DND-41 (cell line): ENCODE measurements at regions not wholly inside any gene's neighbourhood (a gene's known extent, or its start where the extent isn't known, plus 50 kb on each side); places are given as distances from the start of the nearest gene placed in this dataset.

Experiments used
- ATAC-seq: fragments of 200-7000 bp; cut with Tn5 transposase; 3 replicates; pipeline ENCODE4 v1.9.1; 2021; ENCODE audit warnings: low read depth; ENCODE audit not compliant: insufficient read depth
- DNase-seq: peaks from one replicate; pipeline ENCODE4 v3.0.0-alpha.2; 2020
- H2AFZ ChIP-seq: 2 replicates; pipeline ENCODE4 v1.6.0; 2012; ENCODE audit warnings: low read depth, low read length
- H3K27ac ChIP-seq: 2 replicates; pipeline ENCODE4 v1.5.1; 2012; ENCODE audit warnings: low read length, inconsistent platforms
- H3K27me3 ChIP-seq: fragments of 200-600 bp; sonication (generic); 2 replicates; pipeline ENCODE4 v1.6.0; 2012; ENCODE audit warnings: low read length, mild to moderate bottlenecking, inconsistent platforms; ENCODE audit not compliant: insufficient read depth, poor library complexity
- H3K36me3 ChIP-seq: 2 replicates; pipeline ENCODE4 v1.5.1; 2012; ENCODE audit warnings: low read length, inconsistent platforms; ENCODE audit not compliant: insufficient read depth
- H3K4me1 ChIP-seq: 2 replicates; pipeline ENCODE4 v1.5.1; 2012; ENCODE audit warnings: mild to moderate bottlenecking, low read length; ENCODE audit not compliant: insufficient read depth
- H3K4me2 ChIP-seq: 2 replicates; pipeline ENCODE4 v1.6.0; 2012; ENCODE audit warnings: mild to moderate bottlenecking, moderate library complexity, low read length, inconsistent platforms; ENCODE audit not compliant: insufficient read depth
- H3K4me3 ChIP-seq, 2 experiments: fragments of 200-600 bp in 1 of 2; shearing (Covaris generic) in 1 of 2; 2 replicates each; pipeline ENCODE4 v1.5.1; 2012 to 2016; ENCODE audit warnings: inconsistent platforms in 2 of 2, low read length in 2 of 2, mild to moderate bottlenecking in 2 of 2, low read depth in 1 of 2, moderate library complexity in 1 of 2
- H3K79me2 ChIP-seq: 2 replicates; pipeline ENCODE4 v1.6.0; 2012; ENCODE audit warnings: low read length, inconsistent platforms; ENCODE audit not compliant: insufficient read depth
- H3K9ac ChIP-seq: 2 replicates; pipeline ENCODE4 v1.6.0; 2012; ENCODE audit warnings: low read depth, mild to moderate bottlenecking, inconsistent platforms, low read length, moderate library complexity
- H3K9me3 ChIP-seq: 2 replicates; pipeline ENCODE4 v1.5.1; 2012; ENCODE audit warnings: low read length, moderate library complexity, mild to moderate bottlenecking, inconsistent platforms; ENCODE audit not compliant: insufficient read depth, severe bottlenecking
- H4K20me1 ChIP-seq: 2 replicates; pipeline ENCODE4 v1.6.0; 2012; ENCODE audit warnings: low read length; ENCODE audit not compliant: insufficient read depth
- EZH2 ChIP-seq: IDR thresholded peaks from 3 replicates; pipeline ENCODE4 v1.6.1; 2012; ENCODE audit warnings: borderline replicate concordance, low read depth, mild to moderate bottlenecking, moderate library complexity, low read length, inconsistent platforms; ENCODE audit not compliant: severe bottlenecking
- TF ChIP-seq, protein P1 (sequence below): IDR thresholded peaks from 2 replicates; pipeline ENCODE4 v1.5.1; 2012; ENCODE audit warnings: borderline replicate concordance, low read length, moderate library complexity, mild to moderate bottlenecking; ENCODE audit not compliant: poor library complexity, severe bottlenecking; ENCODE audit errors: extremely low read depth

DNA sequence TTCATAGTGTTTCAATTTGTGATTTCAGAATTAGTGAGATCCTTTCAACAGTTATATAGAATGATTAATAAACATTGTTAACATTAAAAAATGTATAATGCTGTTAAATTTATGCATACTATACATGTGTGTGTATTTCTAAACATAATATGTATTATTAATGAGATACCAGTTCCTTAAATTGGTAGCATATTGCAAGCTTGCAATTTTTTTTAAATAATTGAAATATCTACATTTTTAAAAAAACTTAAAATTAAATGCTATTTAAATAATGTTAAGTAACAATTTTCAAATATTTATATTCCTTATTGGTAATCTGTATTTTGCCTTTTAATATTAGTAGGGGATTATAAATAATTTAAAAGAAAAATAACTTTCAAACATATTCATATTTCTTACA is 1479.5 kb upstream of the PCDH7 start:
- Histone ChIP-seq H2AFZ (no peak overlapping the region), H3K79me2 (no peaks in the 10 kb centered on the region), H3K27me3 (no peaks in the 10 kb centered on the region), H4K20me1 (no peaks in the 10 kb centered on the region), H3K4me1 (no peaks in the 10 kb centered on the region), H3K27ac (no peak overlapping the region), H3K4me2 (no peak overlapping the region), H3K9me3 (no peaks in the 10 kb centered on the region), H3K36me3 (no peaks in the 10 kb centered on the region), H3K9ac (no peak overlapping the region), H3K4me3 (no peak overlapping the region)
- TF ChIP-seq, protein P1, sequence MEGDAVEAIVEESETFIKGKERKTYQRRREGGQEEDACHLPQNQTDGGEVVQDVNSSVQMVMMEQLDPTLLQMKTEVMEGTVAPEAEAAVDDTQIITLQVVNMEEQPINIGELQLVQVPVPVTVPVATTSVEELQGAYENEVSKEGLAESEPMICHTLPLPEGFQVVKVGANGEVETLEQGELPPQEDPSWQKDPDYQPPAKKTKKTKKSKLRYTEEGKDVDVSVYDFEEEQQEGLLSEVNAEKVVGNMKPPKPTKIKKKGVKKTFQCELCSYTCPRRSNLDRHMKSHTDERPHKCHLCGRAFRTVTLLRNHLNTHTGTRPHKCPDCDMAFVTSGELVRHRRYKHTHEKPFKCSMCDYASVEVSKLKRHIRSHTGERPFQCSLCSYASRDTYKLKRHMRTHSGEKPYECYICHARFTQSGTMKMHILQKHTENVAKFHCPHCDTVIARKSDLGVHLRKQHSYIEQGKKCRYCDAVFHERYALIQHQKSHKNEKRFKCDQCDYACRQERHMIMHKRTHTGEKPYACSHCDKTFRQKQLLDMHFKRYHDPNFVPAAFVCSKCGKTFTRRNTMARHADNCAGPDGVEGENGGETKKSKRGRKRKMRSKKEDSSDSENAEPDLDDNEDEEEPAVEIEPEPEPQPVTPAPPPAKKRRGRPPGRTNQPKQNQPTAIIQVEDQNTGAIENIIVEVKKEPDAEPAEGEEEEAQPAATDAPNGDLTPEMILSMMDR = no peak
- TF ChIP-seq EZH2 = no peak
- DNase-seq (no peak), ATAC-seq (no peak)

DNA sequence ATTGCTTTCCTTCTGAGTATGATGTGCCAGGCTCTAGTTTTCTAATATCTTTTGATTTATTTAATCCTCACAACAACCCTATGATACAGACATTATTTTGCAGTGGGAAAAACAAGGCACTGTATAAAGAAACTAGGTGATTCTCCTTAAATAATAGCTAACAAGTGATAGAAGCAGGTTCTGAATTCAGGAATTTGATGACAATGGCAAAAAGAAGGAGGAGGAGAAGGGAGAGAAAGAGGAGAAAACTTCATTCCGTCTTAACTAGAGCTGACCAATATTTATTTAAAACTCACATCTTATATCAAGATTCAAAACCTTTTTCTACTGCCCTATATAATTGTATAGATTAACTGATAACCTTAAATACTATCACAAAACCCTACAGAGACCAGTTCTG is 1477.1 kb upstream of the PCDH7 start:
- Histone ChIP-seq H3K27me3 (no peaks in the 10 kb centered on the region), H3K27ac (no peak overlapping the region), H2AFZ (no peak overlapping the region), H3K79me2 (no peaks in the 10 kb centered on the region), H3K4me2 (no peak overlapping the region), H3K9ac (no peak overlapping the region), H4K20me1 (no peaks in the 10 kb centered on the region), H3K4me3 (no peak overlapping the region), H3K36me3 (no peaks in the 10 kb centered on the region), H3K4me1 (no peaks in the 10 kb centered on the region), H3K9me3 (no peaks in the 10 kb centered on the region)
- ATAC-seq (no peak), DNase-seq (no peak)
- no peak for TF ChIP-seq EZH2
- TF ChIP-seq, protein P1 = no peak

DNA sequence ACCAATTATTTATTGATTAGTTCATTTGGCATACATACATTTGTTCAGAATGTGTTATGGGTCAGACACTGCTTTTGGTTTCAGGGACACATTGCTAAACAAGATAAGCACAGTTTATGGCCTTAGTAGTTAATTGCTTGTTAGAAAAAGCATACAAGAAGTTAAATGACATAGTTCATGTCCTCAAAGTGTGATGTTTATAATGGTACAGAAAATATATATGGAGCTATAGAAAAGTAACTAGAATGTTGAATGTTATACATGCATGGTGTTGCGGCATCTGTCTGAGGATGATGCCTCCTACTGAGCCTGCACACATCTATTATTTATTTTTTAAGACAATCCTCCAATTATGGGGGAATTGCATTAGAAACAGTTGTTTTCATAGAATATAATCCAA is 1476.3 kb upstream of the PCDH7 start:
- Histone ChIP-seq H3K4me1 (no peaks in the 10 kb centered on the region), H3K9me3 (no peaks in the 10 kb centered on the region), H3K27ac (no peak overlapping the region), H3K4me2 (no peak overlapping the region), H3K79me2 (no peaks in the 10 kb centered on the region), H3K9ac (no peak overlapping the region), H3K36me3 (no peaks in the 10 kb centered on the region), H2AFZ (no peak overlapping the region), H3K4me3 (no peak overlapping the region), H4K20me1 (no peaks in the 10 kb centered on the region), H3K27me3 (no peaks in the 10 kb centered on the region)
- no peak for TF ChIP-seq EZH2
- TF ChIP-seq, protein P1 = no peak
- ATAC-seq (no peak), DNase-seq (no peak)

DNA sequence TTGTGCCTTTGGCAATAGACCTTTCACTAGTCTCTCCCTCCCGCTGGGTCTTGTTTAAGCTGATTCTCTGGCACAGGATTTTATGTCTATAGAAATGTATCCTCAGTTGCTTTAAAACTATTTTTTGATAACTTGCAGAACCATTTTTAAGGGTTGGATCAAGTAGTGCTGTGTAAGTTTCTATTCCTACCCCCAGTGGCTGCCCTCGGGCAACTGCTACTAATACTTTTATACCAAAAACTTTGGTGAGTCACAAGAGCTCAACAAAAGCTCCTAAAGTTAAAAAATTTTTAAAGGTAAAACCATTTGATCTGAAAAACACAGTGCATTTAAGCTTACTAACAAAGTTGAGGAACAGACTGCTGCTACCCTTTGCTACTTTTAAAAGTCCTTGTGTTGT is 1460.6 kb upstream of the PCDH7 start:
- Histone ChIP-seq H3K4me3 (no peak overlapping the region), H3K27ac (no peak overlapping the region), H3K9ac (no peak overlapping the region), H3K79me2 (no peaks in the 10 kb centered on the region), H3K36me3 (no peaks in the 10 kb centered on the region), H4K20me1 (no peaks in the 10 kb centered on the region), H2AFZ (no peak overlapping the region), H3K9me3 (no peaks in the 10 kb centered on the region), H3K27me3 (no peaks in the 10 kb centered on the region), H3K4me1 (no peaks in the 10 kb centered on the region), H3K4me2 (no peak overlapping the region)
- TF ChIP-seq EZH2 = no peak
- TF ChIP-seq, protein P1 = no peak
- no peak for ATAC-seq
- DNase-seq = no peak
